GM12878 (cell line): ENCODE measurements at regions not wholly inside any gene's neighbourhood (a gene's known extent, or its start where the extent isn't known, plus 50 kb on each side); places are given as distances from the start of the nearest gene placed in this dataset.

Source experiments
- ATAC-seq: fragments of 200-7000 bp; cut with Tn5 transposase; 3 replicates; pipeline ENCODE4 v1.9.1; 2020; ENCODE audit warnings: mild to moderate bottlenecking, moderate library complexity
- BruUV-seq: library from RNA; stranded (reverse); fragments of 400-500 nt; replicated peaks from 2 replicates; lab custom pipeline; 2021; lab: Mats Ljungman, UMichigan
- CTCF ChIA-PET: fragments of 300-600 bp; sonication (Branson Sonifier 250); formaldehyde crosslinking; extraction: SDS; loops from one replicate; lab custom pipeline; 2021; ENCODE audit warnings: inconsistent platforms; lab: Yijun Ruan, JAX
- POLR2A ChIA-PET: fragments of 350-600 bp; formaldehyde crosslinking; extraction: SDS; loops from one replicate; lab custom pipeline; 2021; ENCODE audit warnings: inconsistent platforms; lab: Charles Lee
- RAD21 ChIA-PET: fragments of 300-600 bp; sonication (Branson Sonifier 250); formaldehyde crosslinking; loops from one replicate; lab custom pipeline; 2023; ENCODE audit warnings: antibody characterized with exemption; ENCODE audit not compliant: unreplicated experiment; lab: Charles Lee
- SMC1A ChIA-PET: fragments of 300-600 bp; sonication (Branson Sonifier 250); formaldehyde crosslinking; loops from one replicate; lab custom pipeline; 2023; ENCODE audit not compliant: unreplicated experiment, uncharacterized antibody; lab: Charles Lee
- DNase-seq: peaks from one replicate; pipeline ENCODE4 v3.0.0-alpha.2; 2011; ENCODE audit warnings: low read depth, low spot score
- FAIRE-seq: peaks from 3 replicates; lab custom pipeline; 2011; peaks lifted over from hg19 to GRCh38; lab: Jason Lieb, UNC
- H2AFZ ChIP-seq: 2 replicates; pipeline ENCODE4 v1.6.0; 2011; ENCODE audit warnings: low read depth, low read length, control low read depth; ENCODE audit not compliant: control insufficient read depth
- H3K27ac ChIP-seq: 2 replicates; pipeline ENCODE4 v1.5.1; 2011; ENCODE audit warnings: control low read depth; ENCODE audit not compliant: control insufficient read depth, insufficient read depth
- H3K27me3 ChIP-seq, 2 experiments: replicated peaks in 1 of 2; 2 replicates each; pipeline versions ENCODE4 v1.6.0 to v1.6.1; 2011; ENCODE audit warnings: low read length in 1 of 2; ENCODE audit not compliant: control insufficient read depth in 2 of 2, insufficient read depth in 2 of 2
- H3K36me3 ChIP-seq, 2 experiments: 2 replicates each; pipeline ENCODE4 v1.5.1; 2011; ENCODE audit warnings: low read length in 1 of 2; ENCODE audit not compliant: control insufficient read depth in 2 of 2, insufficient read depth in 2 of 2
- H3K4me1 ChIP-seq: 2 replicates; pipeline ENCODE4 v1.6.1; 2011; ENCODE audit warnings: mild to moderate bottlenecking, low read length, moderate library complexity, mixed read lengths; ENCODE audit not compliant: control insufficient read depth, insufficient read depth
- H3K4me2 ChIP-seq: 2 replicates; pipeline ENCODE4 v1.6.0; 2011; ENCODE audit warnings: control low read depth; ENCODE audit not compliant: control insufficient read depth, insufficient read depth
- H3K4me3 ChIP-seq: fragments of 200-600 bp; sonication (generic); 2 replicates; pipeline ENCODE4 v1.5.1; 2016
- H3K79me2 ChIP-seq: 2 replicates; pipeline ENCODE4 v1.6.0; 2011; ENCODE audit warnings: low read length; ENCODE audit not compliant: control insufficient read depth, insufficient read depth
- H3K9ac ChIP-seq: 2 replicates; pipeline ENCODE4 v1.8.0; 2011; ENCODE audit warnings: low read length, control low read depth, mixed read lengths; ENCODE audit not compliant: control insufficient read depth, insufficient read depth
- H3K9me3 ChIP-seq: replicated peaks from 3 replicates; pipeline ENCODE4 v1.5.1; 2011; ENCODE audit warnings: mild to moderate bottlenecking, low read length; ENCODE audit not compliant: control insufficient read depth, insufficient read depth
- H4K20me1 ChIP-seq: 2 replicates; pipeline ENCODE4 v1.6.0; 2011; ENCODE audit not compliant: control insufficient read depth, insufficient read depth
- CHD4 ChIP-seq: fragments of 200-600 bp; sonication (generic); IDR thresholded peaks from 2 replicates; pipeline ENCODE4 v1.6.1; 2016; ENCODE audit warnings: mild to moderate bottlenecking
- EP300 ChIP-seq, 2 experiments: fragments of 150-350 bp in 1 of 2; IDR thresholded peaks; 2 replicates each; pipeline ENCODE4 v1.6.1; 2011 to 2012; ENCODE audit warnings: low read depth in 2 of 2, low read length in 2 of 2, borderline replicate concordance in 1 of 2, improper control_type of control experiment in 1 of 2, inconsistent platforms in 1 of 2; ENCODE audit not compliant: control insufficient read depth in 1 of 2
- FOXM1 ChIP-seq: IDR thresholded peaks from 2 replicates; pipeline ENCODE4 v1.6.1; 2012; ENCODE audit warnings: low read depth, mild to moderate bottlenecking, inconsistent platforms, low read length, moderate library complexity
- IKZF1 ChIP-seq: fragments of 450-650 bp; conservative IDR thresholded peaks from 2 replicates; pipeline ENCODE4 v1.6.1; 2017; ENCODE audit warnings: antibody characterized with exemption, mild to moderate bottlenecking
- NFYA ChIP-seq: IDR thresholded peaks from 2 replicates; pipeline ENCODE4 v1.6.1; 2011; ENCODE audit warnings: low read depth, mild to moderate bottlenecking, low read length, improper control_type of control experiment, borderline replicate concordance
- PKNOX1 ChIP-seq: fragments of 450-650 bp; IDR thresholded peaks from 2 replicates; pipeline ENCODE4 v1.6.1; 2016; ENCODE audit warnings: mild to moderate bottlenecking
- POLR2A ChIP-seq: IDR thresholded peaks from 2 replicates; pipeline ENCODE4 v1.6.1; 2011; ENCODE audit warnings: low read depth, mild to moderate bottlenecking, low read length
- RAD51 ChIP-seq: fragments of 450-650 bp; IDR thresholded peaks from 2 replicates; pipeline ENCODE4 v1.6.1; 2016; ENCODE audit warnings: moderate library complexity, mild to moderate bottlenecking, inconsistent platforms
- RCOR1 ChIP-seq: conservative IDR thresholded peaks from 2 replicates; pipeline ENCODE4 v1.6.1; 2012; ENCODE audit warnings: low read depth, low read length, improper control_type of control experiment
- RELA ChIP-seq: fragments of 450-650 bp; IDR thresholded peaks from 2 replicates; pipeline ENCODE4 v1.8.0; 2014; ENCODE audit warnings: borderline replicate concordance; ENCODE audit not compliant: partially characterized antibody
- TCF3 ChIP-seq: IDR thresholded peaks from 2 replicates; pipeline ENCODE4 v1.6.1; 2012; ENCODE audit warnings: low read depth, mild to moderate bottlenecking, low read length, borderline replicate concordance; ENCODE audit not compliant: insufficient read depth
- WGBS: methylation state at CpG from one replicate; pipeline ENCODE4 v1.1.6; 2016; ENCODE audit warnings: low lambda C conversion rate; ENCODE audit not compliant: insufficient replicate concordance, insufficient coverage; ENCODE audit errors: missing lambda C conversion rate; 5-methylcytosine and 5-hydroxymethylcytosine counted together
- in situ Hi-C: fragments of 300-500 bp; cut with MboI; formaldehyde crosslinking; loops from 9 replicates; pipeline ENCODE4 v1.14.3; 2018; ENCODE audit warnings: mixed read lengths
- intact Hi-C: fragments of 100-400 bp; cut with micrococcal nuclease; formaldehyde crosslinking; loops from one replicate; pipeline ENCODE4 v1.14.2; 2022; ENCODE audit not compliant: unreplicated experiment
- TF ChIP-seq, protein P1 (sequence below): IDR thresholded peaks from 2 replicates; pipeline ENCODE4 v1.6.1; 2012; ENCODE audit warnings: low read depth, low read length, improper control_type of control experiment

GRCh38 chr12:74381958-74382357 is 155.7 kb upstream of the ATXN7L3B start:
- intact Hi-C loops, result no loop called here
- no peak for DNase-seq
- no peak overlapping the region for H3K9ac ChIP-seq
- H3K9me3 ChIP-seq, result no peaks in the 10 kb centered on the region
- H3K4me1 ChIP-seq, result no peaks in the 10 kb centered on the region
- SMC1A ChIA-PET, result no interaction called here
- H3K27ac ChIP-seq, result no peak overlapping the region
- no peak overlapping the region for H3K4me2 ChIP-seq
- CTCF ChIA-PET, result interaction anchor here (0.6 to 1.5 kb wide), 2 partner anchors 11 to 366 kb away, joined by 3 read pairs; no protein-coding TSS in a partner anchor
- RAD21 ChIA-PET, result no interaction called here
- no peaks in the 10 kb centered on the region for H3K27me3 ChIP-seq
- TF ChIP-seq EP300 (IDR thresholded peaks at IDR 0.05; ENCODE audit: borderline replicate concordance in 1 of 2, control insufficient read depth in 1 of 2, low read depth in 2 of 2, low read length in 2 of 2) (no peak), RAD51 (no peak), IKZF1 (no peak), NFYA (no peak)
- TF ChIP-seq, protein P1, sequence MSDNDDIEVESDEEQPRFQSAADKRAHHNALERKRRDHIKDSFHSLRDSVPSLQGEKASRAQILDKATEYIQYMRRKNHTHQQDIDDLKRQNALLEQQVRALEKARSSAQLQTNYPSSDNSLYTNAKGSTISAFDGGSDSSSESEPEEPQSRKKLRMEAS, result no peak
- in situ Hi-C loops, result no loop called here
- no TSS peak for BruUV-seq
- no peak for ATAC-seq
- H2AFZ ChIP-seq, result no peak overlapping the region
- 18% methylated on average over 2 of the region's 2 CpGs for WGBS
- no peaks in the 10 kb centered on the region for H4K20me1 ChIP-seq
- H3K79me2 ChIP-seq, result no peaks in the 10 kb centered on the region
- H3K4me3 ChIP-seq, result no peak overlapping the region
- H3K36me3 ChIP-seq, result no peaks in the 10 kb centered on the region
- FAIRE-seq, result no peak
- POLR2A ChIA-PET, result no interaction called here

DNA sequence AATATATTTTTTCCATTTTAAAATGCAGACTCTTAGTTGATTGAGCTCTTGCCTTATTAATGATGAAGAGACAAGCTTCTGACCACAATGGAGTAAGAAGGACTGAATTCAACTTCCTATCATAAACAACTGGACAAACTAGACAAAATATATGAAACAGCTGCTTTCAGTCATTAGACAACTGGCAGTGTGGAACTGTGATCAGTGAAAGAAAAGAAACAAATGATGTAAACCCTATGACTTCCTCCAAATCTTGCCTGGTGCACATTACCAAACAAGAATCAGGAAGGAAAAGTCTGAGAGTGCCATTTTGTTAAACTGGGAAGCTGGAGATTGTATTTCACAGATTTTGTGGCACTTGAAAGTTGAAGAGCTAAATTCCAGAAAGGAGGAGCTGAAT is 154.7 kb upstream of the ATXN7L3B start:
- no peaks in the 10 kb centered on the region for H4K20me1 ChIP-seq
- H3K9me3 ChIP-seq, result no peaks in the 10 kb centered on the region
- TF ChIP-seq RELA (no peak), TCF3 (no peak), PKNOX1 (no peak), RCOR1 (no peak), FOXM1 (no peak), CHD4 (no peak), POLR2A (no peak)
- CTCF ChIA-PET, result interaction anchor here (1.5 kb wide), 1 partner anchor 10 kb away, joined by 3 read pairs; no protein-coding TSS in a partner anchor
- no peak overlapping the region for H3K9ac ChIP-seq
- no peak overlapping the region for H3K4me2 ChIP-seq
- no peaks in the 10 kb centered on the region for H3K4me1 ChIP-seq
- H3K27me3 ChIP-seq, result no peaks in the 10 kb centered on the region
- RAD21 ChIA-PET, result no interaction called here
- H3K27ac ChIP-seq, result no peak overlapping the region
- SMC1A ChIA-PET, result no interaction called here
- no peak overlapping the region for H2AFZ ChIP-seq
- FAIRE-seq, result no peak
- H3K79me2 ChIP-seq, result no peaks in the 10 kb centered on the region
- DNase-seq, result no peak
- H3K4me3 ChIP-seq, result no peak overlapping the region
- no peak for ATAC-seq
- no peaks in the 10 kb centered on the region for H3K36me3 ChIP-seq
- in situ Hi-C loops (no loop called here), intact Hi-C loops (no loop called here)
- no TSS peak for BruUV-seq
- POLR2A ChIA-PET, result no interaction called here
